ENCODE measurements at regions not wholly inside any gene's neighbourhood (a gene's known extent, or its start where the extent isn't known, plus 50 kb on each side); places are given as distances from the start of the nearest gene placed in this dataset.

GRCh38 chr21:38556390-38556789 lies 58.1 kb upstream of the ERG start:
- no peaks in the 10 kb centered on the region for H3K79me2 ChIP-seq (ENCODE audit: low read length)
- H3F3A ChIP-seq (ENCODE audit: insufficient read depth, low read length): no peaks in the 10 kb centered on the region
- H3K27me3 ChIP-seq (replicated peaks; ENCODE audit: insufficient read depth, low read length): no peaks in the 10 kb centered on the region
- no peaks in the 10 kb centered on the region for H4K20me1 ChIP-seq (ENCODE audit: insufficient read depth, low read length)
- no peaks in the 10 kb centered on the region for H3K36me3 ChIP-seq (replicated peaks; ENCODE audit: insufficient read depth, low read length)
- H2AFZ ChIP-seq (ENCODE audit: low read length): no peak overlapping the region
- H3K27ac ChIP-seq (ENCODE audit: low read length): no peak overlapping the region
- H3K9me3 ChIP-seq (replicated peaks; ENCODE audit: insufficient read depth, low read length): no peaks in the 10 kb centered on the region
- H3K9ac ChIP-seq (ENCODE audit: low read length): no peak overlapping the region
- H3K9me2 ChIP-seq (replicated peaks; ENCODE audit: insufficient read depth, low read length): no peaks in the 10 kb centered on the region
- no peak overlapping the region for H3K4me2 ChIP-seq (ENCODE audit: low read depth, low read length)
- no peak for DNase-seq
- no peak for TF ChIP-seq EZH2phosphoT487 (IDR thresholded peaks at IDR 0.05; ENCODE audit: low read length)
- TF ChIP-seq CTCF (IDR thresholded peaks at IDR 0.05; ENCODE audit: low read length): no peak
- TF ChIP-seq EZH2 (optimal IDR thresholded peaks at IDR 0.05; ENCODE audit: low read depth, low read length): no peak
- no peaks in the 10 kb centered on the region for H3K4me1 ChIP-seq (ENCODE audit: low read length)
- H3K4me3 ChIP-seq (ENCODE audit: low read length): no peak overlapping the region

- Histone ChIP-seq H2AFZ (ENCODE audit: low read length) (no peak overlapping the region), H3K4me1 (ENCODE audit: low read length) (no peaks in the 10 kb centered on the region), H3K27ac (ENCODE audit: low read length) (no peak overlapping the region), H3K9me3 (replicated peaks; ENCODE audit: insufficient read depth, low read length) (no peaks in the 10 kb centered on the region), H3K36me3 (replicated peaks; ENCODE audit: insufficient read depth, low read length) (no peaks in the 10 kb centered on the region), H3K79me2 (ENCODE audit: low read length) (no peaks in the 10 kb centered on the region), H3K9me2 (replicated peaks; ENCODE audit: insufficient read depth, low read length) (no peaks in the 10 kb centered on the region), H3K4me3 (ENCODE audit: low read length) (no peak overlapping the region), H3K27me3 (replicated peaks; ENCODE audit: insufficient read depth, low read length) (no peaks in the 10 kb centered on the region), H3K4me2 (ENCODE audit: low read depth, low read length) (no peak overlapping the region), H3F3A (ENCODE audit: insufficient read depth, low read length) (no peaks in the 10 kb centered on the region), H4K20me1 (ENCODE audit: insufficient read depth, low read length) (no peaks in the 10 kb centered on the region), H3K9ac (ENCODE audit: low read length) (no peak overlapping the region)
- no peak for DNase-seq
- no peak for TF ChIP-seq CTCF (IDR thresholded peaks at IDR 0.05; ENCODE audit: low read length)
- TF ChIP-seq EZH2phosphoT487 (IDR thresholded peaks at IDR 0.05; ENCODE audit: low read length): no peak
- TF ChIP-seq EZH2 (optimal IDR thresholded peaks at IDR 0.05; ENCODE audit: low read depth, low read length): no peak
Observed at GRCh38 chr21:38561205-38561604, 62.9 kb upstream of the ERG start.

GRCh38 chr21:38561613-38562581 lies 63.6 kb upstream of the ERG start:
- Histone ChIP-seq H3F3A (ENCODE audit: insufficient read depth, low read length) (no peaks in the 10 kb centered on the region), H3K9me2 (replicated peaks; ENCODE audit: insufficient read depth, low read length) (no peaks in the 10 kb centered on the region), H3K9me3 (replicated peaks; ENCODE audit: insufficient read depth, low read length) (no peaks in the 10 kb centered on the region), H3K9ac (ENCODE audit: low read length) (no peak overlapping the region), H3K4me2 (ENCODE audit: low read depth, low read length) (no peak overlapping the region), H3K36me3 (replicated peaks; ENCODE audit: insufficient read depth, low read length) (no peaks in the 10 kb centered on the region), H3K4me1 (ENCODE audit: low read length) (no peaks in the 10 kb centered on the region), H3K27ac (ENCODE audit: low read length) (no peak overlapping the region), H4K20me1 (ENCODE audit: insufficient read depth, low read length) (no peaks in the 10 kb centered on the region), H2AFZ (ENCODE audit: low read length) (no peak overlapping the region), H3K27me3 (replicated peaks; ENCODE audit: insufficient read depth, low read length) (no peaks in the 10 kb centered on the region), H3K4me3 (ENCODE audit: low read length) (no peak overlapping the region), H3K79me2 (ENCODE audit: low read length) (no peaks in the 10 kb centered on the region)
- TF ChIP-seq EZH2phosphoT487 (IDR thresholded peaks at IDR 0.05; ENCODE audit: low read length) (no peak), EZH2 (optimal IDR thresholded peaks at IDR 0.05; ENCODE audit: low read depth, low read length) (no peak), CTCF (IDR thresholded peaks at IDR 0.05; ENCODE audit: low read length) (no peak)
- no peak for DNase-seq

All from MM.1S (cell line).